HepG2 (cell line): ENCODE measurements at regions not wholly inside any gene's neighbourhood (a gene's known extent, or its start where the extent isn't known, plus 50 kb on each side); places are given as distances from the start of the nearest gene placed in this dataset.
A peak's percentile ranks its signal among the peaks of the same experiment; 100 is the strongest.

Experiments
- BRCA1 ChIP-seq: sonication (generic); formaldehyde crosslinking; IDR thresholded peaks from 2 replicates; pipeline ENCODE4 v1.4.0; 2020; ENCODE audit warnings: missing genetic modification reagents
- IRF9 ChIP-seq: sonication (generic); formaldehyde crosslinking; IDR thresholded peaks from 2 replicates; pipeline ENCODE4 v1.8.0; 2022; ENCODE audit warnings: missing genetic modification reagents, mild to moderate bottlenecking, borderline replicate concordance
- KLF12 ChIP-seq: sonication (generic); formaldehyde crosslinking; IDR thresholded peaks from 2 replicates; pipeline ENCODE4 v1.4.0; 2020; ENCODE audit warnings: missing genetic modification reagents, borderline replicate concordance
- KLF16 ChIP-seq, 2 experiments: sonication (generic) in 1 of 2; formaldehyde crosslinking in 1 of 2; IDR thresholded peaks; 2 replicates each; pipeline versions ENCODE4 v1.6.1 to v1.8.0; 2016 to 2023; ENCODE audit warnings: missing genetic modification reagents in 2 of 2, missing compliant biosample characterization in 1 of 2
- MXD4 ChIP-seq: IDR thresholded peaks from 2 replicates; pipeline ENCODE4 v1.6.1; 2016; ENCODE audit warnings: mild to moderate bottlenecking, missing biosample characterization, missing genetic modification reagents
- NCOR1 ChIP-seq: fragments of 200-600 bp; sonication (generic); IDR thresholded peaks from 2 replicates; pipeline ENCODE4 v1.7.0; 2017; ENCODE audit warnings: antibody characterized with exemption, low read length, borderline replicate concordance
- NFIC ChIP-seq: IDR thresholded peaks from 2 replicates; pipeline ENCODE4 v1.6.1; 2012; ENCODE audit warnings: mild to moderate bottlenecking, low read length, inconsistent platforms
- REXO4 ChIP-seq: sonication (generic); formaldehyde crosslinking; IDR thresholded peaks from 2 replicates; pipeline ENCODE4 v1.8.0; 2022; ENCODE audit warnings: missing genetic modification reagents, mild to moderate bottlenecking, borderline replicate concordance
- RXRA ChIP-seq: sonication (generic); formaldehyde crosslinking; IDR thresholded peaks from 2 replicates; pipeline ENCODE4 v1.5.1; 2020; ENCODE audit warnings: missing genetic modification reagents
- SMAD3 ChIP-seq: sonication (generic); formaldehyde crosslinking; IDR thresholded peaks from 2 replicates; pipeline ENCODE4 v1.4.0; 2020; ENCODE audit warnings: missing genetic modification reagents
- SOX13 ChIP-seq, 3 experiments: fragments of 450-650 bp in 1 of 3; sonication (generic) in 1 of 3; formaldehyde crosslinking in 1 of 3; IDR thresholded peaks in 2 of 3; conservative IDR thresholded peaks in 1 of 3; 2 replicates each; pipeline versions ENCODE4 v1.5.0 to v1.6.1; 2016 to 2020; ENCODE audit warnings: antibody characterized with exemption in 1 of 3, mild to moderate bottlenecking in 1 of 3, missing compliant biosample characterization in 1 of 3, missing genetic modification reagents in 1 of 3, moderate library complexity in 1 of 3
- ZNF468 ChIP-seq: sonication (generic); formaldehyde crosslinking; IDR thresholded peaks from 2 replicates; pipeline ENCODE4 v1.8.0; 2022; ENCODE audit warnings: mild to moderate bottlenecking, moderate library complexity, missing genetic modification reagents
- ZNF547 ChIP-seq: sonication (generic); formaldehyde crosslinking; IDR thresholded peaks from 2 replicates; pipeline ENCODE4 v1.5.1; 2020; ENCODE audit warnings: mild to moderate bottlenecking, missing genetic modification reagents
- ZSCAN29 ChIP-seq: sonication (generic); formaldehyde crosslinking; conservative IDR thresholded peaks from 2 replicates; pipeline ENCODE4 v1.4.0; 2020; ENCODE audit warnings: mild to moderate bottlenecking, missing genetic modification reagents
- ZSCAN30 ChIP-seq: sonication (generic); formaldehyde crosslinking; IDR thresholded peaks from 2 replicates; pipeline ENCODE4 v1.5.0; 2020; ENCODE audit warnings: mild to moderate bottlenecking, missing genetic modification reagents
- TF ChIP-seq, protein P1 (sequence below): sonication (generic); formaldehyde crosslinking; conservative IDR thresholded peaks from 2 replicates; pipeline ENCODE4 v1.8.1; 2023; ENCODE audit warnings: missing genetic modification reagents
- TF ChIP-seq, protein P2 (sequence below): sonication (generic); formaldehyde crosslinking; IDR thresholded peaks from 2 replicates; pipeline ENCODE4 v1.4.0; 2020; ENCODE audit warnings: missing genetic modification reagents
- TF ChIP-seq, protein P3 (sequence below): sonication (generic); formaldehyde crosslinking; IDR thresholded peaks from 2 replicates; pipeline ENCODE4 v1.5.1; 2020; ENCODE audit warnings: missing genetic modification reagents, mild to moderate bottlenecking, borderline replicate concordance
- TF ChIP-seq, protein P4 (sequence below): IDR thresholded peaks from 2 replicates; pipeline ENCODE4 v1.6.1; 2016; ENCODE audit warnings: low read depth, control low read depth

- no peak for TF ChIP-seq SOX13 (IDR thresholded peaks at IDR 0.05)
- peak in 1 of 2 experiments; percentile 63; a peak in 2 of 4 replicates for TF ChIP-seq SOX13 (CRISPR knock-in tag; conservative IDR thresholded peaks at IDR 0.05 in 1 of 2, IDR thresholded peaks at IDR 0.05 in 1 of 2)
- peak; percentile 77; the same call in 1 of the 2 replicates for TF ChIP-seq ZSCAN30 (CRISPR knock-in tag)
- TF ChIP-seq, protein P1, sequence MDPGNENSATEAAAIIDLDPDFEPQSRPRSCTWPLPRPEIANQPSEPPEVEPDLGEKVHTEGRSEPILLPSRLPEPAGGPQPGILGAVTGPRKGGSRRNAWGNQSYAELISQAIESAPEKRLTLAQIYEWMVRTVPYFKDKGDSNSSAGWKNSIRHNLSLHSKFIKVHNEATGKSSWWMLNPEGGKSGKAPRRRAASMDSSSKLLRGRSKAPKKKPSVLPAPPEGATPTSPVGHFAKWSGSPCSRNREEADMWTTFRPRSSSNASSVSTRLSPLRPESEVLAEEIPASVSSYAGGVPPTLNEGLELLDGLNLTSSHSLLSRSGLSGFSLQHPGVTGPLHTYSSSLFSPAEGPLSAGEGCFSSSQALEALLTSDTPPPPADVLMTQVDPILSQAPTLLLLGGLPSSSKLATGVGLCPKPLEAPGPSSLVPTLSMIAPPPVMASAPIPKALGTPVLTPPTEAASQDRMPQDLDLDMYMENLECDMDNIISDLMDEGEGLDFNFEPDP (CRISPR knock-in tag) = peak; percentile 93; the same call in 1 of the 2 replicates
- TF ChIP-seq, protein P2, sequence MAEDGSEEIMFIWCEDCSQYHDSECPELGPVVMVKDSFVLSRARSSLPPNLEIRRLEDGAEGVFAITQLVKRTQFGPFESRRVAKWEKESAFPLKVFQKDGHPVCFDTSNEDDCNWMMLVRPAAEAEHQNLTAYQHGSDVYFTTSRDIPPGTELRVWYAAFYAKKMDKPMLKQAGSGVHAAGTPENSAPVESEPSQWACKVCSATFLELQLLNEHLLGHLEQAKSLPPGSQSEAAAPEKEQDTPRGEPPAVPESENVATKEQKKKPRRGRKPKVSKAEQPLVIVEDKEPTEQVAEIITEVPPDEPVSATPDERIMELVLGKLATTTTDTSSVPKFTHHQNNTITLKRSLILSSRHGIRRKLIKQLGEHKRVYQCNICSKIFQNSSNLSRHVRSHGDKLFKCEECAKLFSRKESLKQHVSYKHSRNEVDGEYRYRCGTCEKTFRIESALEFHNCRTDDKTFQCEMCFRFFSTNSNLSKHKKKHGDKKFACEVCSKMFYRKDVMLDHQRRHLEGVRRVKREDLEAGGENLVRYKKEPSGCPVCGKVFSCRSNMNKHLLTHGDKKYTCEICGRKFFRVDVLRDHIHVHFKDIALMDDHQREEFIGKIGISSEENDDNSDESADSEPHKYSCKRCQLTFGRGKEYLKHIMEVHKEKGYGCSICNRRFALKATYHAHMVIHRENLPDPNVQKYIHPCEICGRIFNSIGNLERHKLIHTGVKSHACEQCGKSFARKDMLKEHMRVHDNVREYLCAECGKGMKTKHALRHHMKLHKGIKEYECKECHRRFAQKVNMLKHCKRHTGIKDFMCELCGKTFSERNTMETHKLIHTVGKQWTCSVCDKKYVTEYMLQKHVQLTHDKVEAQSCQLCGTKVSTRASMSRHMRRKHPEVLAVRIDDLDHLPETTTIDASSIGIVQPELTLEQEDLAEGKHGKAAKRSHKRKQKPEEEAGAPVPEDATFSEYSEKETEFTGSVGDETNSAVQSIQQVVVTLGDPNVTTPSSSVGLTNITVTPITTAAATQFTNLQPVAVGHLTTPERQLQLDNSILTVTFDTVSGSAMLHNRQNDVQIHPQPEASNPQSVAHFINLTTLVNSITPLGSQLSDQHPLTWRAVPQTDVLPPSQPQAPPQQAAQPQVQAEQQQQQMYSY (CRISPR knock-in tag) = peak; percentile 49
- TF ChIP-seq ZSCAN29 (CRISPR knock-in tag) = peak; percentile 96
- peak; percentile 88; the same call in 1 of the 2 replicates for TF ChIP-seq IRF9 (CRISPR knock-in tag)
- peak; percentile 69 for TF ChIP-seq RXRA (CRISPR knock-in tag)
- TF ChIP-seq, protein P3, sequence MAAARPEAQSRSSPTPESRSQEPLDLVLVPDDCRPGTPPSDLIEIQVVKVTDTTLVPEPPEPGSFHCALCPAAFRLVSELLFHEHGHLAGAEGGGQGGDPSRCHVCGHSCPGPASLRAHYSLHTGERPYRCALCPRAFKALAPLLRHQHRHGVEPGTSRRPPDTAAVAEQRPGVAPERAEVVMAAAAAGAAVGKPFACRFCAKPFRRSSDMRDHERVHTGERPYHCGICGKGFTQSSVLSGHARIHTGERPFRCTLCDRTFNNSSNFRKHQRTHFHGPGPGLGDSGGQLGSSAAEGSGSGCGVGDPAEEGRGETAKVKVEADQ (CRISPR knock-in tag) = peak; percentile 93; the same call in 1 of the 2 replicates
- TF ChIP-seq MXD4 = peak; percentile 99
- peak in 1 of 2 experiments; percentile 94; a peak in 2 of 4 replicates for TF ChIP-seq KLF16 (CRISPR knock-in tag; IDR thresholded peaks at IDR 0.05)
- TF ChIP-seq SMAD3 = peak; percentile 54
- no peak; the same call in 1 of the 2 replicates for TF ChIP-seq BRCA1 (CRISPR knock-in tag)
- TF ChIP-seq ZNF468 (CRISPR knock-in tag) = 0 out of 2 replicates have a peak, but pooled peaks have one; percentile 85
- TF ChIP-seq, protein P4, sequence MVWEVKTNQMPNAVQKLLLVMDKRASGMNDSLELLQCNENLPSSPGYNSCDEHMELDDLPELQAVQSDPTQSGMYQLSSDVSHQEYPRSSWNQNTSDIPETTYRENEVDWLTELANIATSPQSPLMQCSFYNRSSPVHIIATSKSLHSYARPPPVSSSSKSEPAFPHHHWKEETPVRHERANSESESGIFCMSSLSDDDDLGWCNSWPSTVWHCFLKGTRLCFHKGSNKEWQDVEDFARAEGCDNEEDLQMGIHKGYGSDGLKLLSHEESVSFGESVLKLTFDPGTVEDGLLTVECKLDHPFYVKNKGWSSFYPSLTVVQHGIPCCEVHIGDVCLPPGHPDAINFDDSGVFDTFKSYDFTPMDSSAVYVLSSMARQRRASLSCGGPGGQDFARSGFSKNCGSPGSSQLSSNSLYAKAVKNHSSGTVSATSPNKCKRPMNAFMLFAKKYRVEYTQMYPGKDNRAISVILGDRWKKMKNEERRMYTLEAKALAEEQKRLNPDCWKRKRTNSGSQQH (CRISPR knock-in tag) = peak; percentile 90; the same call in 1 of the 2 replicates
- peak; percentile 90 for TF ChIP-seq REXO4
- TF ChIP-seq NFIC = 0 out of 2 replicates have a peak, but pooled peaks have one; percentile 10
- no peak; the same call in 1 of the 2 replicates for TF ChIP-seq KLF12
- TF ChIP-seq NCOR1 = no peak
- peak; percentile 90; the same call in 1 of the 2 replicates for TF ChIP-seq ZNF547 (CRISPR knock-in tag)
Observed at GRCh38 chr1:222465211-222466041, 82.5 kb downstream of the HHIPL2 start (continued).
